ENCODE measurements at regions not wholly inside any gene's neighbourhood (a gene's known extent, or its start where the extent isn't known, plus 50 kb on each side); places are given as distances from the start of the nearest gene placed in this dataset.

DNA sequence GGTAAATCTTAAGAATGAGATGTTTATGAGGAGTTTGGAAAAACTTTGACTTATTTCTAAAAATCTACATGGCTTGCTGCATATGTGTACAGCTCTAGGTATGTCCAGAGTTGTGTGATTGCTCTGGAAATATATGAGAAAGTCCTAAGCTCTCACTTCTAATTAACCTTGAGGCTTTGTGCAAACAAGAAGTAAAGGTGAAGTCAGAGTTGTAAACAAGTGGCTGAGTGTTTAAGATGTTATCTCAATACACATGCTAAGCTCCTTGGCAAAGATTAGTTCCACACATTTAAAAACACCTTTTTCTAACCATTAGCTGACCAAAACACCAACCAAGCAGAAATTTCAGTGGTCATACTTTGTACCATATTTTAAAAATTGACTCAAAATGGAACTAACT is 684.2 kb downstream of the HTR1B start:
- peak overlapping the region; percentile 51 for H3K4me2 ChIP-seq
- H3K27me3 ChIP-seq, result no peaks in the 10 kb centered on the region
- H3K27ac ChIP-seq, result no peak overlapping the region
- H3K9me2 ChIP-seq (replicated peaks; ENCODE audit: insufficient read depth), result no peaks in the 10 kb centered on the region
- no peaks in the 10 kb centered on the region for H3K9me3 ChIP-seq (ENCODE audit: low read depth)
- H3K36me3 ChIP-seq (replicated peaks; ENCODE audit: insufficient read depth, low read depth), result no peaks in the 10 kb centered on the region
- no peaks in the 10 kb centered on the region for H3K4me1 ChIP-seq (ENCODE audit: insufficient read depth)
- H3K79me2 ChIP-seq, result no peaks in the 10 kb centered on the region
- TF ChIP-seq EZH2phosphoT487 (IDR thresholded peaks at IDR 0.05; ENCODE audit: low read depth, severe bottlenecking, unreplicated experiment) (peak; percentile 73), EZH2 (IDR thresholded peaks at IDR 0.05; ENCODE audit: borderline replicate concordance) (no peak)
- TF ChIP-seq, protein P1, sequence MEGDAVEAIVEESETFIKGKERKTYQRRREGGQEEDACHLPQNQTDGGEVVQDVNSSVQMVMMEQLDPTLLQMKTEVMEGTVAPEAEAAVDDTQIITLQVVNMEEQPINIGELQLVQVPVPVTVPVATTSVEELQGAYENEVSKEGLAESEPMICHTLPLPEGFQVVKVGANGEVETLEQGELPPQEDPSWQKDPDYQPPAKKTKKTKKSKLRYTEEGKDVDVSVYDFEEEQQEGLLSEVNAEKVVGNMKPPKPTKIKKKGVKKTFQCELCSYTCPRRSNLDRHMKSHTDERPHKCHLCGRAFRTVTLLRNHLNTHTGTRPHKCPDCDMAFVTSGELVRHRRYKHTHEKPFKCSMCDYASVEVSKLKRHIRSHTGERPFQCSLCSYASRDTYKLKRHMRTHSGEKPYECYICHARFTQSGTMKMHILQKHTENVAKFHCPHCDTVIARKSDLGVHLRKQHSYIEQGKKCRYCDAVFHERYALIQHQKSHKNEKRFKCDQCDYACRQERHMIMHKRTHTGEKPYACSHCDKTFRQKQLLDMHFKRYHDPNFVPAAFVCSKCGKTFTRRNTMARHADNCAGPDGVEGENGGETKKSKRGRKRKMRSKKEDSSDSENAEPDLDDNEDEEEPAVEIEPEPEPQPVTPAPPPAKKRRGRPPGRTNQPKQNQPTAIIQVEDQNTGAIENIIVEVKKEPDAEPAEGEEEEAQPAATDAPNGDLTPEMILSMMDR (IDR thresholded peaks at IDR 0.05; ENCODE audit: poor library complexity), result no peak
- H3K4me3 ChIP-seq, result no peak overlapping the region
- DNase-seq (ENCODE audit: low spot score), result no peak
- no peaks in the 10 kb centered on the region for H4K20me1 ChIP-seq (ENCODE audit: insufficient read depth, poor library complexity, severe bottlenecking)
- no peak overlapping the region for H2AFZ ChIP-seq

DNA sequence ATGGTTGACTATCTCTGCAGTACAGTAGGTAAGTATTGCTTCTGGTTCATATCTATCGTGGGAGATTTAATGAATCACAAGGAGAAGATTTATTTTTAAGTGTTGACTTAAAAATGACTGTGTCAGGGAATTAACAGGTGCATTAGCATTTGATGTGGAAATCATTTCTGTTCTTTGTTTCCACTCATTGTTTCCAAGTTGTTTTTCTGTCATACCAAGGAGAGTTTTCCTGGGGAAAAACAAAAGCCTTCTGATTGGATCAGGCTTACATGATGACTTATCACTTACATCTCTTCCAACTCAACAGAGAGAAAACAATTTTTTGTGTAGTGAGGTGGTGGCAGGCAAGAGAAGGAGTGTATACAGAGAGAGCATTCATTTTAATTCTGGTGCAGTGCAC is 686.4 kb downstream of the HTR1B start:
- Histone ChIP-seq H3K36me3 (replicated peaks; ENCODE audit: insufficient read depth, low read depth) (no peaks in the 10 kb centered on the region), H3K4me2 (no peak overlapping the region), H3K4me3 (no peak overlapping the region), H2AFZ (no peak overlapping the region), H3K27ac (no peak overlapping the region), H4K20me1 (ENCODE audit: insufficient read depth, poor library complexity, severe bottlenecking) (no peaks in the 10 kb centered on the region), H3K4me1 (ENCODE audit: insufficient read depth) (no peaks in the 10 kb centered on the region), H3K9me2 (replicated peaks; ENCODE audit: insufficient read depth) (no peaks in the 10 kb centered on the region), H3K79me2 (no peaks in the 10 kb centered on the region), H3K9me3 (ENCODE audit: low read depth) (no peaks in the 10 kb centered on the region), H3K27me3 (no peaks in the 10 kb centered on the region)
- 78% methylated on average over 1 of the region's 1 CpG for WGBS (ENCODE audit: low lambda C conversion rate, missing lambda C conversion rate)
- no peak for DNase-seq (ENCODE audit: low spot score)
- TF ChIP-seq EZH2 (IDR thresholded peaks at IDR 0.05; ENCODE audit: borderline replicate concordance), result no peak
- TF ChIP-seq, protein P1 (IDR thresholded peaks at IDR 0.05; ENCODE audit: poor library complexity), result no peak
- TF ChIP-seq EZH2phosphoT487 (IDR thresholded peaks at IDR 0.05; ENCODE audit: low read depth, severe bottlenecking, unreplicated experiment), result no peak

DNA sequence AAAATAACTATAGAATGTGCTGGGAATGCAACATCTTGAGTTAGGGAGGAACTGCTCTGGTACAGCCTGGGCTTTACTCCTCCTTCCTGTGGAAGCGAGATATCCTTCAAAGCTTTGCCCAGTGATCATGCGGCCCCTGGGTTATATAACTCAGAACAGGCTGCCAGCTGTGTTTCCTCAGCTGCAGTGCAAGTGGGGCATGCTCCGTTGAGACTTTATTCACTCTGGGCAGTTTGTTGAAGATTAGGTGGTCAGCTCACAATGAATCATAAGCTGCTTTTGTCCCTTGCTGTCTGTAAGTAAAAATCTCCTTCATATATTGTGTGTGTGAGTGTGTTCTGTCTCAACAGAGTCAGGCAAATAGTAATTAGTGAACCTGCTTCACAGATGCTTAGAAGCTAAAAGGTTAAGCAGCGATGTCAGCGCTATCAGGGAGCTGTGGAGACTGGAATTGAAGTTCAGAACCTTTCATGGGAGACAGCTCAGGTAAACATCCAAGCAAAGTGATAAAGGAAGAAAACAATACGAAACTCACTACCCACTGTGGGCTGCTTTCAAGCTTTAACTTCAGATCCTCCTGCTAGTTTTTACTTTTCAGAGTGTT is 688.4 kb downstream of the HTR1B start:
- Histone ChIP-seq H3K4me3 (no peak overlapping the region), H3K79me2 (no peaks in the 10 kb centered on the region), H3K9me2 (replicated peaks; ENCODE audit: insufficient read depth) (no peaks in the 10 kb centered on the region), H3K4me1 (ENCODE audit: insufficient read depth) (no peaks in the 10 kb centered on the region), H2AFZ (no peak overlapping the region), H3K9me3 (ENCODE audit: low read depth) (no peaks in the 10 kb centered on the region), H3K27me3 (no peaks in the 10 kb centered on the region), H3K27ac (no peak overlapping the region), H4K20me1 (ENCODE audit: insufficient read depth, poor library complexity, severe bottlenecking) (no peaks in the 10 kb centered on the region), H3K36me3 (replicated peaks; ENCODE audit: insufficient read depth, low read depth) (no peaks in the 10 kb centered on the region), H3K4me2 (peak overlapping the region; percentile 44)
- WGBS (ENCODE audit: low lambda C conversion rate, missing lambda C conversion rate), result 21% methylated on average over 6 of the region's 6 CpGs
- peak; percentile 42 for DNase-seq (ENCODE audit: low spot score)
- TF ChIP-seq, protein P1 (IDR thresholded peaks at IDR 0.05; ENCODE audit: poor library complexity), result no peak
- TF ChIP-seq EZH2 (IDR thresholded peaks at IDR 0.05; ENCODE audit: borderline replicate concordance) (no peak), EZH2phosphoT487 (IDR thresholded peaks at IDR 0.05; ENCODE audit: low read depth, severe bottlenecking, unreplicated experiment) (no peak)

DNA sequence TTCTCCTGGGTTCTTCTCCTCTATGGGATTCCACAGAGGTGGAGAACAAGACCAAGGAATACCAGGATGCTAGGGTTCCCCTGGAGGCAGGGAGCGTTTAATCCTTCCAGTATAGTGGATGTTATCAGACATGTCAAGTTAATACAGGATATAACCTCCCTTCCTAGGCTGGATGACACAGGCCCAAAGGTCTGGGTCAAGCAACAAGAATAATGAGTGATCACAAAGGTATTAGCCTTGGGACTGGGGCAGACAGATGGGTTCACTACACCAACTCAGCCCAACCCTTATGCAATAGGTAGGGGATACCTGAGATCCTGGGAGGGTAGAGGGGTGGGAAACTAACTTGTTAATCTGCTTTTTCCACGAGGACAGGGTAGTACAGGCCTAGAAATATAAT is 690.3 kb downstream of the HTR1B start:
- Histone ChIP-seq H3K79me2 (no peaks in the 10 kb centered on the region), H3K4me1 (ENCODE audit: insufficient read depth) (no peaks in the 10 kb centered on the region), H3K36me3 (replicated peaks; ENCODE audit: insufficient read depth, low read depth) (no peaks in the 10 kb centered on the region), H4K20me1 (ENCODE audit: insufficient read depth, poor library complexity, severe bottlenecking) (no peaks in the 10 kb centered on the region), H3K9me2 (replicated peaks; ENCODE audit: insufficient read depth) (no peaks in the 10 kb centered on the region), H3K4me3 (no peak overlapping the region), H3K4me2 (no peak overlapping the region), H3K27ac (no peak overlapping the region), H3K27me3 (no peaks in the 10 kb centered on the region), H2AFZ (no peak overlapping the region), H3K9me3 (ENCODE audit: low read depth) (no peaks in the 10 kb centered on the region)
- TF ChIP-seq EZH2 (IDR thresholded peaks at IDR 0.05; ENCODE audit: borderline replicate concordance) (no peak), EZH2phosphoT487 (IDR thresholded peaks at IDR 0.05; ENCODE audit: low read depth, severe bottlenecking, unreplicated experiment) (no peak)
- TF ChIP-seq, protein P1 (IDR thresholded peaks at IDR 0.05; ENCODE audit: poor library complexity), result no peak
- 49% methylated on average over 2 of the region's 2 CpGs for WGBS (ENCODE audit: low lambda C conversion rate, missing lambda C conversion rate)
- no peak for DNase-seq (ENCODE audit: low spot score)

Measured in hepatocyte (in vitro differentiated cells).